NCI-H226 (cell line): ENCODE measurements at regions not wholly inside any gene's neighbourhood (a gene's known extent, or its start where the extent isn't known, plus 50 kb on each side); places are given as distances from the start of the nearest gene placed in this dataset.

Source experiments
- DNase-seq: peaks from one replicate; pipeline ENCODE4 v3.0.0-alpha.2; 2015

DNA sequence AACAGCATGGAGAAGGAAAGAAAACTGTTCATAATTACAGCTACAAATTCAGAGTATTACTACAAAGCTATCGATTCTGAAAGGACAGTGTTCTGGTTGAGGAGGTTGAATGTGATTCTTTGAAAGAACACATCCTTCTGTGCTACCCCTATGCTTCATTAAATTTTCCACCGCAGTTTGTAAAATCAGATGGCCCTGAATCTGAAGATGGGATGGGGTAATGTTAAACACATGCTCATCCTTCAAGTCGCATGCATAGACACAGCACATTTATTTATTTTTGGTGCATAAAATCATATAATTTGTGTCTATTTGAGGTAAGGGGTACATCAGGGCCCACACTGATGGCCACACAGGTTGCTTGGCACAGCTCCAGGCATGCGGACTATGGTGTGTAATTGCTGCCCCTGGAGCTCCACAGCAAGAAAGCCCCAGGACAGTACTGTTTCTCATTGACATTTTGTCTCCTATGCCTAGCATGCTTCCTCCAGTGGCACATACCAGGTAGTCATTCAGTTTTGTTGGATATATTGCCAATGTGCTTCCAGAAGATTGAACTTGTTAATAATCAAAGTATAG is 238.8 kb upstream of the TANK start:
- DNase-seq, result no peak

DNA sequence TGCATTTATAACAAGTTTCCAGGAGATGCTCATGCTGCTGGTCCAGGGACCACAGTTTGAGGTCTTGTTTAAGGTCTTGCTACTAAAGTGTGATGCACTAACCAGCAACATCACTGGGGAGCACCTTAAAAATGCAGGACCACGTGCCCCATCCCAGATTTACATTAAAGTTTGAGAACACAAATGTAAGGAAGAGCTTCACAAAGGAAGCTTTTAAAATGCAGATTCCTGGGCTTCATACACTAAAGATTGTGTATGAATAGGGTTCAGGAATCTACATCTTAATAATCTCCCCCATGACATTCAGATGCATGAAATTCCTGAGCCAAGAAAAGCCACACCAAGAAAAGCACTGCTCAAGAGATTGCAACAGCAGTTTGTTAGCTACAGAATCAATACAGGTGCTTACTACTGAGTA is 235.3 kb upstream of the TANK start:
- no peak for DNase-seq

GRCh38 chr2:160925956-160926355 is 234.3 kb upstream of the TANK start:
- no peak for DNase-seq

- DNase-seq, result no peak
Observed at GRCh38 chr2:160927324-160927723, 232.9 kb upstream of the TANK start.

GRCh38 chr2:160928854-160929301 is 231.3 kb upstream of the TANK start:
- DNase-seq, result peak; percentile 68

DNA sequence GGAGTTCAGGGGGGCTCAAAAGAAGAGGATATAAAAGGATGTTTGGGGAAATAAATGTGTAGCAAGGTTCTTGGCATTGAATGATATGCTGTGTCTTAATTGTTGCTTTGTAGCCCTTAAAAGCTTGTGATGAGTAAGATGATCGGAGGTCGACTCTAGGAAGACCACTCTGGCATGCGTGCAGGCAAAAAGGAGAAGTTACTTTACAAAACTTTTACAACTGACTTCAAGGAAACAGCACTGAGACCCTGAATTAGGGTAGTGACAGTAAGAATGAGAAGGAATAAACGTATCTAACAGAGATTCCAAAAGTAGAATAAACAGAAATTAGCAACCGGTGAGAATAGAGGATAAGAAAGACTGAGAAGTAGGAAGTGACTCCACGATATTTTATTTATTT is 228.7 kb upstream of the TANK start:
- no peak for DNase-seq

DNA sequence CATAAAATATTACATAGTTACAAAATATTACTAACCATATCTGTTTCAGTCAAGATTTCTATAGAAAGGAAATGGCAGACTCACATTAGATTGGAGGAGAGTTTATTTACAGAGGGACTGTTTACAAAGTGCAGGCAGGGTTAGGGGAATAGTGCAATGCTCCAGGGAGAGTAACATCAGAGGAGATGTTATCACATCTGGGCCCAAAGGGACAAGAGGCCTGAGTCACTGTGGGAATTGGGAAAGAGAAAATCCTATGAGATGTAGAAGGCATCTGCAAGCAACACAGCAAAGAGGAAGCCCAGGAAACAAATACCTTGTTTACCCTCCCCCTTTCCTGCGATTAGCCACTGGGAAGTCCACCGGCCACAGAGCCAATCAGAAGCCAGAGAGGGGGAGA is 227.3 kb upstream of the TANK start:
- no peak for DNase-seq

DNA sequence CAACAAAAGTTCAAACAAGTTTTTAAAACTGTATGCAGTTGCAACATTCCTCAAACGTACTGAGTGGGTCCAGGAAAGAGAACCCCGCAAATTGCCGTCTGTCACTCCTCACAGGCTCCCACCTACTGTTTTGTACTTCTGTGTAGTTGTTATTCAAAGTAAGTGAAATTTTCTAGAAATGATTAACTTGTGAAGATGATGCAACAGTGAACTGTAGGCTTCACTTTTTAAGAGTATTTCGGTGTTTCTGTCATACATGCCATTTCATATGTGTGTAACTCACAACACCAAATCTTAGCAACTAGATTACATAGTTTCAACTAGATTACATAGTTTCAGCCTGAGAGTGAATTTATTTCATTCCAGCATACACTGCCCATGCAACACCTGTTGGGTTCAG is 226.0 kb upstream of the TANK start:
- DNase-seq, result no peak

DNA sequence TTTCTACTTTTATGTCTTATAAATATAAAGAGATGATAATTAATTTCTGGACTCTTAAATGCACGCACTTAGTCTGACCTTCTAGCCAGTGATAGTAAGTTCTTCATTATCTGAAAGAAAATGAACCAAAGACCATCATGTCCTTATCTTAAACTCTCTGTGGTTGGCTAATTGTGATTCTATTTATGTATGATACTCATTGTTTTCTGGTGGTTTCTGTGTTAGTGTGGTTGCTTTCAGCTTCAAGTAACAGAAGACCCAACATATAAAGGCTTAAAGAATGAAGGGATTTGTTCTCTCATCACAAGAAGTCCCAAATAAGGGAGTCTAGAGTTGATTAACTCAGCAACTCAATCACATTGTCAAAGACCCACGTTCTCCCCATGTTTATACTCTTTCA is 225.2 kb upstream of the TANK start:
- no peak for DNase-seq

GRCh38 chr2:160936044-160936806 is 224.0 kb upstream of the TANK start:
- DNase-seq, result no peak

DNA sequence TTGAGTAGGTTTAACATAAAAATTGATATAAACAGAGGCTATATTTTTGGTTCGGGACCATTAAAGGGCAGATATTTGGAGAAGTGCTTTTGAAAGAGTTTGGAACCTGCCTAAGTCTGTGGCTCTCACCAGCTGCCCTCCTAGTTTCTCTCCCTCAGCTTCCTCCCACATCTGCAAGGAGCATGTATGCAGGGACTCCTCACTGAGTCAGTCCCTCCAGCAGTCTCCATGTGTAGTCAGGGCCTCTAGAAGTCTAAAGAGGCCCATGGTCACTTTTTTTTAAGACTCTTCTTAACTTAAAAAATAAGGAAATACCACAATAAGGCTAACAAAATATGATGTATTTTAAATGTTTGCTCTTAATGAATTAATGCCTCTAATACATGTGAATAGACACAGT is 220.0 kb upstream of the TANK start:
- DNase-seq, result peak; percentile 13

DNA sequence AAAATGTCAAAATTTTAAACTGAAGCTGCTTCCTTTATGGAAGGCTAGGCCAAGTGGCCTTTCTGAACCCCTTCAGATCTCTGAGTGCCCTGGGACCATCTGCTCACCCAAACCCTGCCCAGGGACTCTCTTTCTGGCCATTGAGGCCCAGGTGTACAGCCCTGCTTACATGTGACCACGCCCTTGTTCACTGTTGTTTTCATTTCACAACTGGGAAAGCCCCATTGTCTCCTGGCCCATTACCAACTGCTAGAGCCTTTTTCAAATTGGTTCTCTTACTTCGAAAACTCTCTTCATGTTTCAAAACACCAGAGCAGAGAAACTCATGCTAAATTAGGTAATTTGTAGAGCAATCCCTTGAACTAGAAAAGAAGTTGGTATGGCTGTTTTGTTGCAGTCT is 219.5 kb upstream of the TANK start:
- DNase-seq, result peak; percentile 19

DNA sequence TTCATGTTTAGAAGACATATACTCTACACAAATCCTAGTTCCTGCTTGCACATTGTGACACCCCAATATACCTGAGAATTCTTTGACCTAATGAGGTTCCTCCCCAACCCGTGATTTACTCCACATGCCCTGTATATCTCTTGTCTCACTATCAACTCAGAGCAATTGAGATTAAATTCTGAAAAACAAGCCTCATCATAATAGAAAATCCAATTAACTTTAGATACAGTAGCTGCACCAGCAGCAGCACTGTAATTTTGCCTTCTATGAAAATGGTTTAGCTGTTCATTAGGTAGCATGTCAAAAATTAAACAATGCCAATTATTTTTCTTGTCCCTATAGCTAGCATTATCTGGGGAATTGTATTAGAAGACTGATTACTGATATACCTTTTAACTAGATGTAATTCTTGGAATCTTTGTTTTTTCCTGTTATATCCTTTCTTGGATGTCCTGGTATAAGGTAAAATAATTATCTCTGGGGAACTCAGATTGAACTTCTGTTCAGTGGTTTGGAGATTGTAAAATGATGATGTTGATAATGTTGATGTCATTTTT is 218.9 kb upstream of the TANK start:
- no peak for DNase-seq

DNA sequence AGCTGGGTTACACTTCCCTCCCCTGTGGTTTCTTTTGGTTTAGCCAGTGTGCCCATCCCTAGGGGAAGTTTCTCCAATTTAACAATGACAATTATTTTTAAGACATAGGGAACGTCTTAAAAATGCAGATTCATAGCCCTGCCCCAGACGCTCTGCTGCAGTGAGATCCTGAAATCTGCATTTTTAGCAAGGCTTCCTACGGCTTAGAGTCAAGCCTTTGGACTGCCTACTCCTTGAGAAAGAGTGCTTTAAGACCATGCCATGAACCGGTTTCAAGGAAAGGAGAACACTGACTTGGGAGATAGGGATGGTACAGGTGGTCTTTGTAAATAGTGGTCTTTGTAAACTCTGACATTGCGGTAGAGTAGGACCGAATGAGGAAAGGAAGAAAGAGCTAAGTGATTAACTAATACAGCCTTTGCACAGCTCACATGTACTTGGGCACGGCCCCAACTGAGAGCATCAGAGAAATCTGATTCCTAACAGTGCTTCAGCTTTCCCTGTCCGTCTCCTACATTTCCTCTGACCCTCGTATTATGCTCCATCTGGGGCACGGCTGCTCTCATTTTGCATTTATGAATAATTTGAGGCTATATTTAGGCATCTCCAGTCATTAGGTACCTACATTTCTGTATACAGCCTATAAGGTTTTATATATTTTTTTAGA is 217.6 kb upstream of the TANK start:
- no peak for DNase-seq

GRCh38 chr2:160943414-160943813 is 216.8 kb upstream of the TANK start:
- DNase-seq, result no peak

DNA sequence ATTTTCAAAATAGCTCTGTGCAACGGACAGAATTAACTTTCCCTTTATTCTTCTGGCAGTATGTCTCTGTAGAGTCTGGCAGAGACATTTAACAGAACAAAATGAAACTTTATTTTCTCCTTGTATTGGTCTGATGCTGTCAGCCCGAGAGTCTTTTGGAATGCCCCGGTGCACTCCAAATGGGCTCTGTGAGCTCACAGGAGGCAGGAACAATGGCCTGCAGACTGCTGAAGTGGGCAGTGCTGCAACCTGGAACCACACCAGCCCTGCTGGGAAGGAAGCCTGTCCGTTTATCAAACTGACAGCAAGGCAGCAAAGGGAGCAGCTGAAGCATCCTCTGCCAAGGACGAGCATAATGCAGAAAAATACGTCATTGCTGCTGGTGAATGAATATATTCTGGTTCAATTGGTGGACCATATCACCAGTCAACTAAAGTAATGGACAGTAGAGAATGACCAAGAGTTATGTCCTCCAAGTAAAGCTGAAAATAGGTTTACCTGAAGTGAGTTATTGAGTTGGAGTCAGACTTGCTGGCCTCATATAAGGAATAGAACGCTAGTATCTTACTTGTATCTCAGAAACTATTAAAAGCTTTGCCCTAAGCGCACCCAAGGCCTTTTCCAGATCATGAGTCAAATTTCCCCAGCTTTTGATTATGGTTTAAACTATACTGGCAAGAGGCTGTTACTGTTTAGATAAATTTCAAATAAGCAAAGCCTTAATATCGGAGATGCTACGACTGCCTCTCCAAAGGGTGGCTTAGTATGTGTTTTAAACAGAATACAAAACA is 207.6 kb upstream of the TANK start:
- DNase-seq, result no peak

GRCh38 chr2:160955578-160955977 is 204.7 kb upstream of the TANK start:
- DNase-seq, result no peak

DNA sequence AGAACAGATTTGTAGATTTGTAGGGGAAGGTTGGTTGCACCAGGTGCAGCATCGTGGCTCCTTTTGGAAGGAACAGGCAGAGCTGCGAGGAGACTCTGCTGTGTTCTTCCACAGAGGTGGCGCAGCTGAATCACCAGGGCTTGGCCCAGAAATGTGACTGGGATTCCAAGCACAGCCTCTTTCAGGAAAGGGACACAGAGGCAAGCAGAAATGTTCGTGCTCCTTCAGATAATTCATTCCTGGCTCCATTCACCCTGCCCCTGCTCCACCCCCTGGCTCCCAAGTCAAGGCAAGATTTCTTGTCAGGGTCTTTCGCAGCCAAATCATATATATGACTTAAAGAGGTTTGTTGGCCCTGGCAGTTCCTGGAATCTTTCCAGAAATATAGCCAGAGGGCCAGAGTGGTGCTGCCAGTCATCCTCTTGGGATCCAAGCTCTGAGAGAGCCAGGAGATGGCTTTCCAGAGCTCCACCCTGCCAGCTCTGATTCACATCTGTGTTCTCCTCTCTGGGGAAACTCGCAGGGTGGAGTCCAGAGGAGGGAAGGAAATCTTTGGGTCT is 203.9 kb upstream of the TANK start:
- peak; percentile 34 for DNase-seq

- no peak for DNase-seq
Observed at GRCh38 chr2:160963957-160964356, 196.3 kb upstream of the TANK start.

DNA sequence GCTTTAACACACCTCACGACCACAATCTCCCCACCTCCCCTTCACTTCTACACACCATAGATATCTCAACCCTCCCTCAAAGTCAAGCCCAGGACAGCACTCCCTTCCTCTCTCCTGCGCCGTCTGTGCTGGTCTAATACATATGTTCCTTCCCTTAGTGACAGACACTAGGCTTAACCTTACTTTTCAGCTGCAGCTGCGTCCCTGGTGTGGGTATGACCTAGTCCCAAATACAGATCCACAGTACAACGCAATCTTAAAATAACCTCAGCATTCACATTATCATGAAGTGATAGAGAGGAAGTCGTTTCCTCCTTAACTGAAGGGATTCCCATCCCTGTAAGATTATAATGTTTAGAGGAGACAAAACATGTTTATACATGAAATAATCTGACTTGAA is 192.7 kb upstream of the TANK start:
- no peak for DNase-seq

GRCh38 chr2:160968183-160968582 is 192.0 kb upstream of the TANK start:
- peak; percentile 55 for DNase-seq

GRCh38 chr2:160970052-160970965 is 189.9 kb upstream of the TANK start:
- peak; percentile 76 for DNase-seq
